G401.6 (cell line): ENCODE measurements at regions not wholly inside any gene's neighbourhood (a gene's known extent, or its start where the extent isn't known, plus 50 kb on each side); places are given as distances from the start of the nearest gene placed in this dataset.

Experiments
- FAIRE-seq: peaks from 2 replicates; lab custom pipeline; 2012; peaks lifted over from hg19 to GRCh38; lab: Jason Lieb, UNC

DNA sequence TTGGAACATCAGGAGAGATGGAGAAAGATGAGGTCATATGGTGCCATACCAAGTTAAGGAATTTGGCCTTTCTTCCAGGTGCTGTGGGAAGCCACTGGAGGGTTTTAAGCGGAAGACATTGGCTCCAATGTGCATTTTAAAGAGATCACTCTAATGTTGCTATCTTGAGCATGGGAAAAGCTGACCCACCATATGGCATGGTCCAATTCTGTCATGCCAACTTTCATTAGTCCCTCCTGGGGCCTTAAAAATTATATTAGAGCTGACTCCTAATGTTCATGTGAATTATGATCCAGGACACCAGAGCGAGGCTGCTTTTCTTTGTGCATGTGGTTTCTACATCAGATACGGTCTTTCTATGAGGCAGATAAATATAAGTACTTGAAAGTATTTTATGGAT is 335.0 kb upstream of the TSHZ2 start:
- no peak for FAIRE-seq

DNA sequence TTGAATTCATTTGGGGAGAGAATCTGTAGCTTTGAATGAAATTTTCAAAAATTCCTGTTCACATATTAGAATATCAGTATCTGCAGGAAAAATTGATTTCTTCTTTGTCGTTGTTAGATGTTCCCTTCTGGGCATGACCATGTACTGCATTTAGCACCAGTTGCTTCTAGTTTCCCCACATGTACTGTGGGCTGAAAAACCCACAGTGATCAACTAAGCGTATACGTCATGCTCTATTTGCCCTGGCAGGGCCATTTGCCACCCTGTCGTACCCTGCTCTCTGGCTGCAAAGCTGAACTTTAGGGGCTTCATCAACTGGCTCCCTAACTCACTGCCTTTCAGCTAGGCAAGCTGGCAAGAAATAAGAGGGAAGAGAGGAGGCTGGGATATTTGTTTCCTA is 340.7 kb upstream of the TSHZ2 start:
- FAIRE-seq = no peak

DNA sequence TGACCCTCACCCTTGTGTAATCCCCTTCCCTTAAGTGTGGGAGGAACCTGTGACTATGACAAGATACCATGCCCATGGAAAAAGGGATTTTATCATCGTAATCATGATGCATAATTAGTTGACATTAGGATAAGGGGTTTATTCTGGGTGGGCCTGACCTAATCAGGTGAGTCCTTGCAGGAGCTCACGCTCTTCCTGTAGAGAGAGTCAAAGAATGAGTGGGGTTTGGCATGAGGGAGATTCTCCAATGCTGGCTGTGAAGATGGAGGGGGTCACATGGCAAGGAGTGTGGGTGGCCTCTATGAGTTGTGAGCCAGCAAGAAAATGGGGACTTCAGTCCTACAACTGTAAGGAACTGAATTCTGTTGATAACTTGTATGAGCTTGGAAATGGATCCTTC is 342.0 kb upstream of the TSHZ2 start:
- FAIRE-seq = no peak

DNA sequence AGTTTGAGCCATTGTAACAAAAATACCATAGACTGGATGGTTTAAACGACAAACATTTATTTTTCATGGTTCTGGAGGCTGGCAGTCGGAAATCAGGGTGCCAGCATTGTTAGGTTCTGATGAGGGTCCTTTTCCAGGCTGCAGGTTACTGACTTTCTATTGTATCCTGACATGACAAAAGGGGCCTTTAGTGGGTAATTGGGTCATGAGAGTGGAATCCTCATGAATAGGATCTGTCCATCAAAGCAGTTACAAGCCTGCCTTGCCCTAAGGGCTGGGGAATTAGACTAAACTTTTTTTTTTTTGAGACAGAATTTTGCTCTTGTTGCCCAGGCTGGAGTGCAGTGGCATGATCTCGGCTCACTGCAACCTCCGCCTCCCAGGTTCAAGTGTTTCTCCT is 347.9 kb upstream of the TSHZ2 start:
- no peak for FAIRE-seq

DNA sequence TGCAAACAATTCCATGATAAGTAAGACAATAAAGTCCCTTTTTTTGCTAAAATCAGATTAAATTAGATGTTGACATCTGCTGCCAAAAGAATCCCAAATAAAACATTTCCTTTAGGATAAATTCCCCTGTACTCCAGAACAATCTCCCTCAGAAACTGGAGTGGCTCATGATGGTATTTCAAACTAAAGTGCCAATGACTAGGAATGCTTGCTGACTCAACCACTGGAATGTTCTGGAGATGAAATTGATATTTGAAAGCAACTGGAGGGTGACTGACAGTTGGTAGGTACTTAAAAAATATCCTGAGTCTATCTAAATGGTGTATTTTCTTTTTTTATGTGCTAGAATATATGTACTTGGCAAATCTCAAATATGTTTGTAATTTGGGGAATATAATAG is 350.1 kb upstream of the TSHZ2 start:
- no peak for FAIRE-seq

DNA sequence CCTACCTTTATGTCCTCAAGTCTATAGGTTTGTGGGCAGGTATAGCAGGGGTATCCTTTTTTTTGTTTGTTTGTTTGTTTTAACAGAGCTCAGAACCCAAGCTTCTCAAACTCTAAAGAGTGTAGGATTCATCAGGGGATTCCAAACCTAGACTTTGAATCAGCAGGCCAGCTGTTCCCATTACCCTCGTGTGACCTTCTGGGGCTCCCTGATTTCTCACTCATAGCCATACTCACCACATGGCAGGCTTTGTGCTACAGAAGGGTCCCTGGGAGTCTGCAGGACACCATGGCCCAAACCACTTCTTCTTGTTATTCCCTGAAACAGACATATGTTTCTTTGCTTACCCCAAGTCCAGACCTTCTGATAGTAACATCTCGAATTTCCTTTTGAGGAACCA is 350.8 kb upstream of the TSHZ2 start:
- FAIRE-seq = no peak

DNA sequence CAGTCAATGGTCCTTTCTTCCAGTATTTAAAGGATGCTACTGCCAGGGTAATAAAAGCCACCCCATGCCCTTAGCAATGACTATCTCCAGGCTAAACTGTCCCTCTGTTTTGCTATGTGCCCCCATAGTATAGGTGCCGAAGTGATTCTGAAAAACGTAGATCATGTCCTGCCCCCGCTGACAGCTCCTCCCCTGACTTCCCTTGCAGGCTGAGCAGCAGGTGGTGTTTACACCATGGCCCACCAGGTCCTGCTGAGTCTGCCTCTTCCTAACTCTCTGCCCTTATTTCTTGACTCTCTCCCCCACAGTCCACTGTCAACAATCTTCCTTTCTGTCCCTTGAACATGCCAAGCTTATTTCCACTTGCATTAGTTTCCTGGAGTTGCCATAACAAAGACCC is 352.5 kb upstream of the TSHZ2 start:
- no peak for FAIRE-seq

DNA sequence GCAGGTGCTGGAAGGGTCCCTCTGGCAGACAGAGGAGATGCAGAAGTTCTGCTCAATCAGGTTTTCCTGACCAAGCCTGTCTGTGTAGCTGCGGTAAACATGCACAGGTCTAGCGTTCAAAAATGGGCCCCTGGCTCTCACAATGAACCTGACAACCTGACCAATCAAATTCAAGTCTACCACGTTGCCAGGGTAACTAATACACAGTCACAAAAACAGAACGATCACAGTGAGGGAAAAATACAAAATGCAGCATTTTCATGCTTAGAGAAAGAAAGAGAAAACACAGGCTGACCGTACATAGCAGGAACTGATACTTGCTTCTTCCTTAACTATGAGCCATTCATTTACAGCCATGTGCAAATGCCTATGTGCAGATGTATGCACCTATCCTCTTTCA is 353.1 kb upstream of the TSHZ2 start:
- no peak for FAIRE-seq

DNA sequence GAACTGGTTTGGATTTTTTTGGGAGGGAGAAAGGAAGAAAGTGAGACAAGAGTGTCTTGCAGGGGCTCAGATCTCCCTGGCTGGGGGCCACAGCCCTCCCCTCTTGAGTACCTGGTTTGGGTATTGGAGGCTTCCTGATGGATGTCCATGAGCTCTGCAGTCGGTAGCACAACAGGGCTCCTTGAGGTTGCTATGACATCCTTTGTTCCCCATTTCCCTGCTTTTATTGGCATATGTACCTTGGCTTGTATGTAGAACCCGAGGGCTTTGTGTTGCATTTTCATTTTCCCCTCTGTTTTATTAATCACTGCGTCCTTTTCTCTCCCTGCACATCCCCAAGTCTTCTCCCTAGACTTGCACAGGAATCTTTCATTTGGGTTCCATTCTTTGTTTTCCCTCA is 355.5 kb upstream of the TSHZ2 start:
- FAIRE-seq = no peak

DNA sequence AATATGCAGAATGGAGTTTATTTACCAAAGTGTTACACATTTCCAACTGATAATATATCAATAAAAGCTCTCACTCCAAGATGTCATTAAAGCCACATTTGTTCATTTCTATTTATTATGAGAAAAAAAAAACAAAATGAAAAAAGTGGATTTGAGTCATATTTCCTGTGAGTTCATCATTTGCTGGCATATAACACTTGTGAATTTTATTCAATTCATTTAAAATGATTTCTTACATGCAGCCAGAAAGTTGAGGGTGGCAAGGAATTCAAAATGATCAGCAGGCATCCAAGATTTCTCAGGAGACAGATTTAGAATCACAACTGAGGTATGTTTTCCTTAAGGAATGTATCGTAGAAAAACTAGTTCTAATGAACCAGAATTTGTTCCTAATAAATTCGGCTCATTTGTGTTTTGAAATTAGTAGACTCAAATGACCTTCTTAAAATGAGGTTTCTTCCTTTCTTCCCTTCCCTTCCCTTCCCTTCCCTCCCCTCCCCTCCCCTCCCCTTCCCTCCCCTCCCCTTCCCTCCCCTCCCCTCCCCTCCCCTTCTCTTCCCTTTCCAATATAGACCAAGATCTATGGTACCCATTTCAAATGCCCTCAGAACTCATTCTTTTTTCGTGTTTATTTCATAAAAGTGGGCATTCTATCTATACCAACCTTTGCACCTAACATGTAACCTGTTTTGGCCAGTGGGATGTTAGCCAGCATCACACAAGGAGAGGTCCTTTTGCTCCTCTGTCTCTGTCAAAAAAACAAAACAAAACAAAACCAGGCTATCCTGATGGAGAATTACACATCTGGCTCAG is 357.9 kb upstream of the TSHZ2 start:
- no peak for FAIRE-seq

DNA sequence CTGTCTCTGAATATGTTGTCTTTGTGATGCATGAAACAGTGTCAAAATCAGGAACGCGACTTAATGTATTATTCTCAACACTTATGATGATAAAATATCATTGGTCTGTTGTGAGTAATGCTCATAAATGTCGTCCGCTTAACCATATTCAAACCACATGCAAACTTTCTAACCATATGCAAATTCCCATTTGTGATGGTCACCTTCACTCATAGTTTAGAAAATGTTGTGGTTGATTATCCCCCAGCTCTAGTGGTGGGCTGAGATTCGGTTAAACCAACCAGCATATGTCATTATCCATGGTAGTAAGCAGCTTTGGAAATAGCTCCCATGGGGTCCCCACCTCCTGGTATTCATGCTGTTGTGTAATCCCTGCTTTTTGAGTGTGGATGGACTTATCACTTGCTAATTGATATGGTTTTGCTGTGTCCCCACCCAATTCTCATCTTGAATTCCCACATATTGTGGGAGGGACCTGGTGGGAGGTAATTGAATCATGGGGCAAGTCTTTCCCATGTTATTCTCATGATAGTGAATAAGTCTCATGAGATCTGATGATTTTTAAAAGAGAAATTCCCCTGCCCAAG is 360.0 kb upstream of the TSHZ2 start:
- no peak for FAIRE-seq

DNA sequence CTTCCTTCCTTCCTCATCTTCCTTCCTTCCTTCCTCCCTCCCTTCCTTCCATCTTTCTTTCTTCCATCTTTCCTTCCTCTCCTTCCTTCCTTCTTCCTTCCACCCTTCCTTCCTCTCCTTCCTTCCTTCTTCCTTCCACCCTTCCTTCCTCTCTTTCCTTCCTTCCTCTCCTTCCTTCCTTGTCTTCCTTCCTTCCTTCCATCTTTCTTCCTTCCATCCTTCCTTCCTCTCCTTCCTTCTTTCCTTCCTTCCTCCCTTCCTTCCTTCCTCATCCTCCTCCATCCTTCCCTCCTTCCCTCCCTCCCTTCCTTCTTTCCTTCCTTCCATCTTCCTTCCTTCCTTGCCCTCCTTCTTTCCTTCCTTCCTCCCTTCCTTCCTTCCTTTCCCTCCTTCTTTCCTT is 361.4 kb upstream of the TSHZ2 start:
- no peak for FAIRE-seq

DNA sequence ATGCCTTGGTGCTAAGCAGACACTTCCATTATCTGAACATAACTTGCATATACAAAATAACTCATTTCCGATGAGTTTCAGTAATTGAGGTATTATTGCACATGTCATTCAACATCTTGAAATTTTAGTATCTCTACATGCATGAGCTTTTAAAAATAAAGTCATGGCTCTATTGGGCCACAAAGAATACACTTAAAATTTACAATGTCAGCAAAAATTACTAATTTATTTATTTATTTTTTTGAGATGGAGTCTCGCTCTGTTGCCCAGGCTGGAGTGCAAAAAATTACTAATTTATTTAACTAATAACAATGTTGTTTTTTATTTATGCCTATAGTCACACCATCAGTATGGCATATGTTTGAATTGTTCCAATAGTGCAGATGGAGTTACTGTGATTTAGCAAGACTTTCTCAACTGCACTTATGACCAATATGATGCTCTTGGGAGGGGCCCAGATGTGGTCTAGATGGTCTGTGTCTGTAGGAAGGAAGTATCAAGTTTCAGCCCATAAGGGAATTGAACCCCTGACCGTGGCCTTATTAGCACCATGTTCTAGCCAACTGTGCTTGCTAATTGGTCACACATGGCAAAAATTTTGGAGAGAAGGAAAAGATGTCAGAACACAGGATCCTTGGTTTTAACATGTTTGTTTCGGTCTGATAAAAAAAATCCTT is 370.7 kb upstream of the TSHZ2 start:
- FAIRE-seq = no peak

DNA sequence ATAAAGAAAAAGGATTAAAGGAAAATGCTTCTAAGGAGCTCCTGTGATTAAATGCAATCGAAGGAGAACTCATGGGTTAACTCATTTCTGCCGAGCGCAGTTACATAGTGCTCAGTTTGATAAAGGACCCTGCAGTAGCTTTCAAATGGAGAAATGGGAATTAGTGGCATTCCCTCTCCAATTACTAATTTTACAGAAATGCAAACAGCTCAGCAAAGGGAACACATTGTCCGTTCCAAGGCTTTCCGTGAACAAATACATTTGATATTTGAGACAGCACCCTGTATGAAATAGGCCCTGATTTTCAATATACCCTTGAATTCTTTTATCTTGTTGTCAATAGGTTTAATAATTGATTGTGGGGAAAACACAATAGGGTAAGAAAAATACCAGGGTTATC is 375.9 kb upstream of the TSHZ2 start:
- no peak for FAIRE-seq

DNA sequence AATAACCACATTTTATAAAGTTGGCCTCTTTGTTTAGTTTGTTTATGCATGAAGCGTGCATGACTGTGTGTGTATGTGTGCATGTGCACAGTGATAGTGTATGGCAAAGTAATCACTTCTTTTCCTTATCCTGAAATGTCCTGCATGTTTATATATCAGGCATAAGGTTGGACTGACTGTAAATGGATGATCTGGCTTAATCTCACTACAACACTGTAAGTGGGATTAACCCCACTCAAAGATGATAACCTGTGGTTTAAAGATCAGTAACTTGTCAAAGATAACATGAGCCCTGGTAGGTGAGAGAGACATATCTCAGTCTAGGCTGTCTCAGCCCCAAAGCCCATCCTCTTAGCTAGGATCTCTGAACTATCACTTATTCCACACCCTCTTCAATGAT is 376.6 kb upstream of the TSHZ2 start:
- FAIRE-seq = no peak

DNA sequence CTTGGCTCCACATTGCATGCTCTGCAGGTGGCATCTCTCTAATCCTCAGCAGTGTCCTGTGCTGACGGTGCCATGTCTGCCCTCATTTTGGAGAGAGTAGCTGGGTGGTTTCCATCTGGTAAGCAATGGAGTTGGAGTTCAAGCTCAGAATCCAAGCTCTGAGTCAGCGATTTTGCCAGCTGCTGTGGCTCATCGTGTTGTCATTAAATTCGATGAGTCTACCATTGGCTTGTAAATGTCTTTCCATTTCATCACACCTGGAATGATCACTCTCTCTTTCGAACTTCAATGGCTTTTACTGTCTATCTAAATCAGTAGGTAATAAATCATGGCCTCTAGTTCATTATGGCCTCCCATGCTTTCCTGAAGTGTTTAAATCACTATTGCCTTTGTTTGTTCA is 378.5 kb upstream of the TSHZ2 start:
- FAIRE-seq = no peak

DNA sequence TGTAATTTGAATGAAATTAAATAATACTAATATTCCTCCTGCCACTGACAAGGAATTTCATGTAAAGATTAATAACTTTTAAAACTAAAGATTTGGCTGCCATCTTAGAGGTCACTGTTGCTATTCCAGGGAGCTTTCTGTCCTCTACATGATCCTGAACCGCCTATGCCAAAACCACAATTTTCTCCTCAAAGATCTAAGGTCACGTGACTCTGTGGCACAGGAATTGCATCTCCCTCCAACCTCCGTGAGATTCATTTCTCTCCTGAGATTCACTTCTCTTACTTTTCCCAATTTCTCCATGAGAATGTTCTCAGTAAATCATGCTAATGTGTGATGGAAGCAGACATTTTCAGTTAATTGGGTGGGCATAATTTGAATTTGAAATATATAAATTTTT is 379.6 kb upstream of the TSHZ2 start:
- no peak for FAIRE-seq

DNA sequence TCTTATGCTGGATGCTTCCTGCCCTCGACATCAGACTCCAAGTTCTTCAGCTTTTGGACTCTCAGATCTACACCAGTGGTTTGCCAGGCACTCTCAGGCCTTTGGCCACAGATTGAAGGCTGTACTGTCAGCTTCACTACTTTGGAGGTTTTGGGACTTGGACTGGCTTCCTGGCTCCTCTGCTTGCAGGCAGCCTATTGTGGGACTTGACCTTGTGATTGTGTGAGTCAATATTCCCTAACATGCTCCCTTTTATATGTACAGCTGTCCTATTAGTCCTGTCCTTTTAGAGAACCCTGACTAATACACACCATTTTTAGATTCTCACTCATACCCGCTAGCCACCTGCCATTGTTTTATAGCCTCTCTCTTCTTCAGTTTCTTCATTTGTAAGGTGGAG is 382.1 kb upstream of the TSHZ2 start:
- no peak for FAIRE-seq

DNA sequence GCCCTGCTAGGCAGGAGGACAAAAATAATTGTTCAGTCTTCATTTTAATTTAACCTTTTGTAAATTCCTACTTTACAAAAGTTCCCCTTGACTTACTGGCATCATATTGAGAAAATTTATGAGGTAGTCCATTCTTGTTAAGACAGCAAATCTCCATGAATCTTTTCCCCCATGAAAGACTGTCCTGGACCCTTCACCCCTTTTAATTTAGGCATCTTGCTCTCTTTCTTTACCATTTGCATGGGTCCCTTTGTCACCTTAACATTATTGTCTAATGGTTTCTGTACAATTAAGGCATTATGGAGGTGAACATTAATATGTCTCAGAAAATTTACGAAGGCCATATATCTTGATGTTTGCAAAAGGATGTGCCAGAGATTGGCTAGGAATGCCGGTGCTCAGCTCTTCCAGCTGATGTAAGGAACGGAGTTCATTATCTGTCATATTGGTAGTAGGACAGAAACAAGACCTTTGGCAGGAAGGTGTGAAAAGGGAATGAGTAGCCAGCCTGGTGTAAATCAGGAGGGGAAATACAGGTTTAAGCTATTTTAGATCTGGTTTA is 382.8 kb upstream of the TSHZ2 start:
- FAIRE-seq = no peak

DNA sequence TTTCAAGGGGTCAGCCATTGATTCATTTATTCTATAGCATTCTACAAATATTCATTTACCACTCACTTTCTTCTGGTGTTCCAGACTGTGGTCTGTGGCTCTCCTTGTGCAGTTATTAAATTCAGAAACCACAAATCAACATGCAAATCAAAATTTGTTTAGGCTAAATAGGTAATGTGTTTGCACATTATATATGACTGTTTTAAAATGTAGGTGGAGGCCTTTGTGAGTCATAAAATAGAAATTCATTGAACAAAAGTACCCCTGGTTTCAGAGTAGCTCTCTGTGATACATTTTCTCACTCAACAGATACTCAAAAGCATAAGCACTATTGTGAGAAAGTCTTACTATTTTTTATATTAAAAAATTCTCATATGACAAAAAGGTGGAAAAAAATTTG is 385.5 kb upstream of the TSHZ2 start:
- FAIRE-seq = no peak

DNA sequence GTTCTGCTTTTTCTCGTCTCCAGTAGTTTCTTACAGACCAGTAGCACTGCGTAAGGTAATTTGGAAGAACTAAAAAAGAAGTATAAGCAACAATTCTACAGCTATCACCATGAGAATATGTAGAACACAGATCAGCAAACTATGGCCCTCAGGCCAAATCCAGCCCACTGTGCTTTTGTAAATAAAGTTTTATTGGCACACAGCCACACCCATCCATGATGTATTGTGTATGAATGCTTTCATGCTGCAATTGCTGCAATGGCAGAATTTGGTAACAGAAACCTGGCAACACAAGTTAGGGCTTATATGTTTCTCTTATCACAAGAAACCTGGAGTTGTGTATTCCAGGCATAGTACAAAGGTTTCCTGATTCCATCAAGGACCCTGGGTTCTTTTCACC is 386.8 kb upstream of the TSHZ2 start:
- no peak for FAIRE-seq

DNA sequence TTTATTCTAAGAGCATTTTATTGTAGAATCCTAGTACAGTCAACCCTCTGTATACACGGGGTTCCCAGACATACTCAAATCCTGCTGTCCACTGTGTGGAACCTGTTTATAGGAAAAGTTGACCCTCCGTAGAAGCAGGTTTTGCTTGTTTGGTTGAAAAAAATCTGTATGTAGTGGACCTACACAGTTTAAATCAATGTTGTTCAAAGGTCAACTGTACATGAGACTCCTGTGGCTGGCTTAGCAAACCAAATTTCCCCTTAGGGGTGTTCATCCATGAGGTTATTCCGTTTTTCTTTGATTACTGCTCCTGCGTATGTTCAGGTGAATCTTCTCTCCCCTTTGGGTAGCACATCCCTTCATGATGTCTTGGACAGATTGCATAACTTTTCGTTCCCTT is 387.0 kb upstream of the ZFP64 start:
- FAIRE-seq = no peak

DNA sequence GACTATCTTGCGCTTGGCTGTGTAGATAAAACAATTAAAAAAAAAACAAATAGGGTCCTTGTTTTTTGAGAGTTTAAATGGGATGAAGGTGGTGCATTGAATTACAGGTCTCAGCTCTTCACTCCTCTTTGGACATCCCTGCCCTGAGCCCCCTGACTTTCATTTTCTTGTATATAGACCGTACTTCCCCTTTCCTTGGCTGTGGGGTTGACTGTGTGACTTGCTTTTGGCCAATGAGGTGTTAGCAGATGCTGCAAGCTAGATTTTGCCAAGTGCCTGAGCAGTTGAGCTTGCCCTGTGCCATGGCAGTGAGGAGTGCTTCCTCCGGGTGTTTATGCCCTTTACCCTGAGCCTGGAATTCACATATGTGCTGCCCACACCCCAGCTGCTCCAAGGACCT is 386.1 kb upstream of the ZFP64 start:
- no peak for FAIRE-seq

DNA sequence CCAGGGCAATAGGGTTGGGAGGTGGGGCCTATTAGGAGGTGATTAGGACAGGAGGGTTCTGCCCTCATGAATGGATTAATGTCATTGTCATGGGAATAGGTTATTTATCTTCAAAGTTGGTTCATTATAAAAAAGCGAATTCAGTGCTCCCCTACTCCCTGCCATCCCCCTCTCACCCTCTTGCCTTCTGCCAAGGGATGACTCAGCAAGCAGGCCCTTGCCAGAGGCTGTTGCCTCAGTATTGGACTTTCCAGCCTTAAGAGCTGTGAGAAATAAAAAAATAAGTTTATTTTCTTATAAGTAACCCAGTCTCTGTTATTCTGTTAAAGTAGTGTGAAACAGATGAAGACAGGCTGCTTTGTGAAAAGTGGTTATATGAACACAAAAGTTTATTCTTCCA is 381.1 kb upstream of the ZFP64 start:
- no peak for FAIRE-seq
